ENCODE measurements at regions not wholly inside any gene's neighbourhood (a gene's known extent, or its start where the extent isn't known, plus 50 kb on each side); places are given as distances from the start of the nearest gene placed in this dataset.

DNA sequence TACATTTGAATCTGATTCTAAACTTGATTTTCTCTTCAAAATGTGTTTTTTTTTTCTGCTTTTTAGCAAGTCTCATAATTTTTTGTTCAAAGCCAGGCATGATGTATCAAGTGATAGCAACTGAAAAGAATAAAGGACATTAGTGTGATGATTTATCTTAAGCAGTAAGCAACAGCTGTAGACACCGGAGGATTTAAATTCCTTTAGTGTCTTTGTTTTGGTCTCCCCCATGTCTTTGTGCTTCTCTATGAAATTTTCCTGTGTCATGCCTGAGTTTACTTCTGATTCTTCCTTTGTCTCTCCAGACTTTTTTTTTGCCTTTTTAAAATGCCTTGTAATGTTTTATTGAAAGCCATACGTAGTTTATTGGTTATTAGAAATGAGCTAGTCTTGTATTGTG lies 934.2 kb upstream of the RAG2 start:
- WGBS (ENCODE audit: extremely low coverage, insufficient read length, low lambda C conversion rate), result no CpG with 5 or more reads among the region's 2 CpGs
- H3K18ac ChIP-seq (ENCODE audit: insufficient read length, low read depth, low read length), result no peak overlapping the region
- Mint-ChIP-seq H3K4me1 (peaks cover 12 to 16% of the 10 kb centered on the region in 2 experiments), H3K27ac (peak overlapping the region in 2 of 3 experiments; percentile 51 to 58; a peak in 3 of 7 replicates), H3K4me3 (no peak overlapping the region), H3K9me3 (peaks cover 23 to 28% of the 10 kb centered on the region in 2 experiments), H3K36me3 (ENCODE audit: insufficient read depth in 1 of 3, low read depth in 3 of 3) (peaks cover 15 to 28% (median 19%) of the 10 kb centered on the region in 3 experiments), H3K27me3 (ENCODE audit: low read depth) (no peaks in the 10 kb centered on the region)
- H4K20me1 ChIP-seq (ENCODE audit: control insufficient read depth, insufficient read depth, insufficient read length), result no peaks in the 10 kb centered on the region
- no peak overlapping the region for H2BK5ac ChIP-seq (ENCODE audit: insufficient read length, low read length)
- TF ChIP-seq, protein P1, sequence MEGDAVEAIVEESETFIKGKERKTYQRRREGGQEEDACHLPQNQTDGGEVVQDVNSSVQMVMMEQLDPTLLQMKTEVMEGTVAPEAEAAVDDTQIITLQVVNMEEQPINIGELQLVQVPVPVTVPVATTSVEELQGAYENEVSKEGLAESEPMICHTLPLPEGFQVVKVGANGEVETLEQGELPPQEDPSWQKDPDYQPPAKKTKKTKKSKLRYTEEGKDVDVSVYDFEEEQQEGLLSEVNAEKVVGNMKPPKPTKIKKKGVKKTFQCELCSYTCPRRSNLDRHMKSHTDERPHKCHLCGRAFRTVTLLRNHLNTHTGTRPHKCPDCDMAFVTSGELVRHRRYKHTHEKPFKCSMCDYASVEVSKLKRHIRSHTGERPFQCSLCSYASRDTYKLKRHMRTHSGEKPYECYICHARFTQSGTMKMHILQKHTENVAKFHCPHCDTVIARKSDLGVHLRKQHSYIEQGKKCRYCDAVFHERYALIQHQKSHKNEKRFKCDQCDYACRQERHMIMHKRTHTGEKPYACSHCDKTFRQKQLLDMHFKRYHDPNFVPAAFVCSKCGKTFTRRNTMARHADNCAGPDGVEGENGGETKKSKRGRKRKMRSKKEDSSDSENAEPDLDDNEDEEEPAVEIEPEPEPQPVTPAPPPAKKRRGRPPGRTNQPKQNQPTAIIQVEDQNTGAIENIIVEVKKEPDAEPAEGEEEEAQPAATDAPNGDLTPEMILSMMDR (conservative IDR thresholded peaks at IDR 0.05), result no peak
- no peak overlapping the region for H2BK15ac ChIP-seq (ENCODE audit: low read depth, low read length)
- no peaks in the 10 kb centered on the region for H3K4me1 ChIP-seq (ENCODE audit: insufficient read depth, low read length)
- no peak overlapping the region for H2BK20ac ChIP-seq (ENCODE audit: low read depth, low read length, poor library complexity, severe bottlenecking)
- H3K79me1 ChIP-seq (ENCODE audit: insufficient read depth, low read depth, low read length, poor library complexity, severe bottlenecking), result no peaks in the 10 kb centered on the region
- H3K23me2 ChIP-seq (ENCODE audit: insufficient read length, low read depth, low read length, poor library complexity, severe bottlenecking), result no peaks in the 10 kb centered on the region
- H2AK5ac ChIP-seq (ENCODE audit: insufficient read length, low read length), result no peak overlapping the region
- no peak overlapping the region for H4K91ac ChIP-seq (ENCODE audit: insufficient read length, low read depth, low read length)
- no peaks in the 10 kb centered on the region for H3K27me3 ChIP-seq (ENCODE audit: insufficient read depth, low read length)
- H2BK12ac ChIP-seq (ENCODE audit: insufficient read length, low read depth, low read length), result no peak overlapping the region
- no peak for DNase-seq
- H3K23ac ChIP-seq (ENCODE audit: insufficient read length, low read depth, low read length), result no peak overlapping the region
- H3K4me2 ChIP-seq (ENCODE audit: insufficient read depth, insufficient read length, low read length), result no peak overlapping the region
- H3K14ac ChIP-seq (ENCODE audit: insufficient read depth, low read length), result no peak overlapping the region
- H2AFZ ChIP-seq (ENCODE audit: low read length), result no peak overlapping the region
- H4K5ac ChIP-seq (ENCODE audit: insufficient read length, low read depth, low read length), result no peak overlapping the region
- no peak overlapping the region for H2BK120ac ChIP-seq (ENCODE audit: low read depth, low read length, poor library complexity, severe bottlenecking)
- H3K9ac ChIP-seq (ENCODE audit: extremely low read depth, insufficient read length, low read length), result no peak overlapping the region
- H3K79me2 ChIP-seq (ENCODE audit: insufficient read depth, low read length), result no peaks in the 10 kb centered on the region
- H3K9me3 ChIP-seq (ENCODE audit: control insufficient read depth, low read depth, low read length), result peaks cover 8% of the 10 kb centered on the region
- no peak overlapping the region for H3K56ac ChIP-seq (ENCODE audit: insufficient read length, low read depth, low read length)
- H3K27ac ChIP-seq (ENCODE audit: insufficient read length, low read depth, low read length), result no peak overlapping the region
- no peak overlapping the region for H4K8ac ChIP-seq (replicated peaks; ENCODE audit: insufficient read length, low read depth, low read length)
- H3K4ac ChIP-seq (ENCODE audit: low read depth, low read length), result no peak overlapping the region
- no peak overlapping the region for H3T11ph ChIP-seq (ENCODE audit: low read length)
